ENCODE measurements at regions not wholly inside any gene's neighbourhood (a gene's known extent, or its start where the extent isn't known, plus 50 kb on each side); places are given as distances from the start of the nearest gene placed in this dataset.

GRCh38 chr10:63783882-63784281, 262.7 kb downstream of the REEP3 start (continued):
- TF ChIP-seq ARID2 (CRISPR knock-in tag; IDR thresholded peaks at IDR 0.05; ENCODE audit: borderline replicate concordance) (no peak), NRL (CRISPR knock-in tag; IDR thresholded peaks at IDR 0.05; ENCODE audit: borderline replicate concordance) (no peak), ZMYM4 (CRISPR knock-in tag; IDR thresholded peaks at IDR 0.05) (no peak), TBX3 (IDR thresholded peaks at IDR 0.05; ENCODE audit: borderline replicate concordance) (no peak), ZNF713 (CRISPR knock-in tag; IDR thresholded peaks at IDR 0.05) (no peak), PITX1 (CRISPR knock-in tag; IDR thresholded peaks at IDR 0.05) (no peak), KLF6 (CRISPR knock-in tag; IDR thresholded peaks at IDR 0.05) (no peak), AGO2 (optimal IDR thresholded peaks at IDR 0.05; ENCODE audit: low read depth, low read length) (no peak), MEF2D (CRISPR knock-in tag; IDR thresholded peaks at IDR 0.05) (no peak), MXD4 (CRISPR knock-in tag; IDR thresholded peaks at IDR 0.05) (no peak), HNF1B (CRISPR knock-in tag; IDR thresholded peaks at IDR 0.05) (no peak), SIN3B (IDR thresholded peaks at IDR 0.05; ENCODE audit: low read length) (no peak)

GRCh38 chr10:63788152-63788821, 267.1 kb downstream of the REEP3 start:
- POLR2A ChIA-PET: no interaction called here
- no peaks in the 10 kb centered on the region for H3K4me1 ChIP-seq (ENCODE audit: insufficient read depth, low read length)
- H3K36me3 ChIP-seq (replicated peaks in 1 of 2; ENCODE audit: control insufficient read depth in 1 of 2, insufficient read depth in 2 of 2, low read length in 2 of 2): no peaks in the 10 kb centered on the region
- intact Hi-C loops (cut with micrococcal nuclease; ENCODE audit: unreplicated experiment) (no loop called here), in situ Hi-C loops (cut with HindIII; ENCODE audit: extremely low pct_ligation_motif_present, low pct_unique_long_range_greater_than_20kb) (no loop called here)
- no peak for DNase-seq (ENCODE audit: low spot score)
- H3K9ac ChIP-seq (ENCODE audit: insufficient read depth, low read depth, low read length): no peak overlapping the region
- no peaks in the 10 kb centered on the region for H3K79me2 ChIP-seq (ENCODE audit: insufficient read depth, low read length)
- ATAC-seq: no peak
- no peak for FAIRE-seq
- no peak overlapping the region for H2AFZ ChIP-seq (ENCODE audit: low read length)
- H3K27ac ChIP-seq (ENCODE audit: extremely low read length, insufficient read depth, low read length): no peak overlapping the region
- no TSS peak for BruUV-seq (replicated peaks)
- CTCF ChIA-PET (ENCODE audit: low intra/inter-chr PET ratio, low total read pairs): no interaction called here
- no peaks in the 10 kb centered on the region for H3K27me3 ChIP-seq (ENCODE audit: control insufficient read depth in 1 of 2, insufficient read depth in 2 of 2, low read length in 2 of 2)
- no peak overlapping the region for H3K4me2 ChIP-seq (ENCODE audit: low read depth, low read length)
- no peak overlapping the region for H3K4me3 ChIP-seq (replicated peaks in 1 of 3; ENCODE audit: insufficient read depth in 1 of 3, low read depth in 2 of 3, low read length in 3 of 3)
- 0% methylated on average over 2 of the region's 3 CpGs for WGBS (ENCODE audit: low lambda C conversion rate)
- H4K20me1 ChIP-seq (ENCODE audit: insufficient read depth, low read length): no peaks in the 10 kb centered on the region
- no peaks in the 10 kb centered on the region for H3K9me3 ChIP-seq (ENCODE audit: low read length)
- no peak for TF ChIP-seq SYNCRIP (IDR thresholded peaks at IDR 0.05; ENCODE audit: insufficient read depth, low read depth, low read length)
- TF ChIP-seq ZNF562 (CRISPR knock-in tag; IDR thresholded peaks at IDR 0.05; ENCODE audit: borderline replicate concordance): no peak
- TF ChIP-seq KMT2A (CRISPR knock-in tag; IDR thresholded peaks at IDR 0.05): no peak
- TF ChIP-seq SMAD3 (CRISPR knock-in tag; IDR thresholded peaks at IDR 0.05): no peak
- no peak for TF ChIP-seq ARID4A (CRISPR knock-in tag; IDR thresholded peaks at IDR 0.05; ENCODE audit: borderline replicate concordance)
- no peak for TF ChIP-seq TOE1 (CRISPR knock-in tag; IDR thresholded peaks at IDR 0.05)
- no peak for TF ChIP-seq KDM5A (IDR thresholded peaks at IDR 0.05; ENCODE audit: borderline replicate concordance, low read length)
- TF ChIP-seq CBX2 (IDR thresholded peaks at IDR 0.05; ENCODE audit: low read depth, low read length): no peak
- no peak for TF ChIP-seq CBX2 (CRISPR knock-in tag; IDR thresholded peaks at IDR 0.05; ENCODE audit: low read depth)

All from HepG2 (cell line).